ENCODE measurements at regions not wholly inside any gene's neighbourhood (a gene's known extent, or its start where the extent isn't known, plus 50 kb on each side); places are given as distances from the start of the nearest gene placed in this dataset.

- H3K27me3 ChIP-seq (ENCODE audit: insufficient read depth, low read length): no peaks in the 10 kb centered on the region
- H3K4me1 ChIP-seq (ENCODE audit: control insufficient read depth, insufficient read depth, low read length, unreplicated experiment): no peaks in the 10 kb centered on the region
- H3K4me3 ChIP-seq (ENCODE audit: low read depth, low read length): no peak overlapping the region
- peak overlapping the region; percentile 43 for H2AFZ ChIP-seq (ENCODE audit: low read length, unreplicated experiment)
- no peak overlapping the region for H3K27ac ChIP-seq (ENCODE audit: low read depth, low read length)
- no peaks in the 10 kb centered on the region for H3K79me2 ChIP-seq (ENCODE audit: control insufficient read depth, insufficient read depth, low read length, unreplicated experiment)
- H3K36me3 ChIP-seq (ENCODE audit: insufficient read depth, low read length): no peaks in the 10 kb centered on the region
Measured at GRCh38 chr16:80862160-80862705, 57.8 kb upstream of the CDYL2 start.
